ENCODE measurements at regions not wholly inside any gene's neighbourhood (a gene's known extent, or its start where the extent isn't known, plus 50 kb on each side); places are given as distances from the start of the nearest gene placed in this dataset.

DNA sequence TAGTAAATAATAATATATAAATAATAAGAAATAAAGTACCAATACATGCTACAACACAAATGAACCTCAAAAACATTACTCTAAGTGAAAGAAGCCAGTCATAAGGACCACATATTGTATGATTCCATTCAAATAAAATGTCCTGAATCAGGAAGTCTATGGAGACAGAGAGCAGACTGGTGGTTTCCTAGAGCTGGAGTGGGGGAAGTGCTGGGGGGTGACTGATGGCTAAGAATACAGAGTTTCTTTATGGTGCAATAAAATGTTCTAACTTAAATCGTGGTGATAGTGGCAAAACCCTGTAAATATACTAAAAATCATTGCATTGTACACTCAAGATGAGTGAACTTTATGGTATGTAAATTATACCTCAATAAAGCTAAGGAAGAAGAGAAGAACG, 376.5 kb downstream of the BUD13 start:
- TF ChIP-seq POLR2A (IDR thresholded peaks at IDR 0.05) (no peak), POLR2AphosphoS5 (IDR thresholded peaks at IDR 0.05) (no peak)
- TF ChIP-seq, protein P1, sequence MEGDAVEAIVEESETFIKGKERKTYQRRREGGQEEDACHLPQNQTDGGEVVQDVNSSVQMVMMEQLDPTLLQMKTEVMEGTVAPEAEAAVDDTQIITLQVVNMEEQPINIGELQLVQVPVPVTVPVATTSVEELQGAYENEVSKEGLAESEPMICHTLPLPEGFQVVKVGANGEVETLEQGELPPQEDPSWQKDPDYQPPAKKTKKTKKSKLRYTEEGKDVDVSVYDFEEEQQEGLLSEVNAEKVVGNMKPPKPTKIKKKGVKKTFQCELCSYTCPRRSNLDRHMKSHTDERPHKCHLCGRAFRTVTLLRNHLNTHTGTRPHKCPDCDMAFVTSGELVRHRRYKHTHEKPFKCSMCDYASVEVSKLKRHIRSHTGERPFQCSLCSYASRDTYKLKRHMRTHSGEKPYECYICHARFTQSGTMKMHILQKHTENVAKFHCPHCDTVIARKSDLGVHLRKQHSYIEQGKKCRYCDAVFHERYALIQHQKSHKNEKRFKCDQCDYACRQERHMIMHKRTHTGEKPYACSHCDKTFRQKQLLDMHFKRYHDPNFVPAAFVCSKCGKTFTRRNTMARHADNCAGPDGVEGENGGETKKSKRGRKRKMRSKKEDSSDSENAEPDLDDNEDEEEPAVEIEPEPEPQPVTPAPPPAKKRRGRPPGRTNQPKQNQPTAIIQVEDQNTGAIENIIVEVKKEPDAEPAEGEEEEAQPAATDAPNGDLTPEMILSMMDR (IDR thresholded peaks at IDR 0.05): no peak
